ENCODE measurements at regions not wholly inside any gene's neighbourhood (a gene's known extent, or its start where the extent isn't known, plus 50 kb on each side); places are given as distances from the start of the nearest gene placed in this dataset.

- TF ChIP-seq CTCF (IDR thresholded peaks at IDR 0.05): no peak
- TF ChIP-seq POLR2A (IDR thresholded peaks at IDR 0.05): no peak
Measured at GRCh38 chr5:125390326-125390725, 643.9 kb upstream of the ZNF608 start.

All from sigmoid colon (tissue), 3 donors.